ENCODE measurements at regions not wholly inside any gene's neighbourhood (a gene's known extent, or its start where the extent isn't known, plus 50 kb on each side); places are given as distances from the start of the nearest gene placed in this dataset.

DNA sequence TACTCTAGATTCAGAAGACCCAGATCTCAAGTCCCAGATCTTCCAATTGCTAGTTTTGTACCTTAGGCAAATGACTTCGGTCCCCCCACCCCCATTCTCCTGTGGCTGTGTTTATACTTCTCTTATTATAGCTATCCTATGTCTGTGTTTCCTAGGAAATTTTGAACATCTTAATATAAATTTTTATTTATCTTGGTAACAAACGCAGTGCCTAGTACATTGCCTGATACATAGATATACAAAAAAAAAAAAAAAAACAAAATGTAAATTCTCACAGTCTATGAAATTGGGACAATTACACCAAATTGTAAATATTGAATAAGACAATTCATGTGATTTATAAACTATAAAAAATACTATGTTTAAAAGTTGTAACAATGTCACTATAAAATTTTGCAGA, 84.1 kb upstream of the SLC44A3 start:
- DNase-seq (ENCODE audit: low read depth), result no peak
- TF ChIP-seq, protein P1, sequence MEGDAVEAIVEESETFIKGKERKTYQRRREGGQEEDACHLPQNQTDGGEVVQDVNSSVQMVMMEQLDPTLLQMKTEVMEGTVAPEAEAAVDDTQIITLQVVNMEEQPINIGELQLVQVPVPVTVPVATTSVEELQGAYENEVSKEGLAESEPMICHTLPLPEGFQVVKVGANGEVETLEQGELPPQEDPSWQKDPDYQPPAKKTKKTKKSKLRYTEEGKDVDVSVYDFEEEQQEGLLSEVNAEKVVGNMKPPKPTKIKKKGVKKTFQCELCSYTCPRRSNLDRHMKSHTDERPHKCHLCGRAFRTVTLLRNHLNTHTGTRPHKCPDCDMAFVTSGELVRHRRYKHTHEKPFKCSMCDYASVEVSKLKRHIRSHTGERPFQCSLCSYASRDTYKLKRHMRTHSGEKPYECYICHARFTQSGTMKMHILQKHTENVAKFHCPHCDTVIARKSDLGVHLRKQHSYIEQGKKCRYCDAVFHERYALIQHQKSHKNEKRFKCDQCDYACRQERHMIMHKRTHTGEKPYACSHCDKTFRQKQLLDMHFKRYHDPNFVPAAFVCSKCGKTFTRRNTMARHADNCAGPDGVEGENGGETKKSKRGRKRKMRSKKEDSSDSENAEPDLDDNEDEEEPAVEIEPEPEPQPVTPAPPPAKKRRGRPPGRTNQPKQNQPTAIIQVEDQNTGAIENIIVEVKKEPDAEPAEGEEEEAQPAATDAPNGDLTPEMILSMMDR (IDR thresholded peaks at IDR 0.05; ENCODE audit: insufficient read depth, low read length), result no peak
- H3K4me3 ChIP-seq (ENCODE audit: low read depth, low read length), result no peak overlapping the region

DNA sequence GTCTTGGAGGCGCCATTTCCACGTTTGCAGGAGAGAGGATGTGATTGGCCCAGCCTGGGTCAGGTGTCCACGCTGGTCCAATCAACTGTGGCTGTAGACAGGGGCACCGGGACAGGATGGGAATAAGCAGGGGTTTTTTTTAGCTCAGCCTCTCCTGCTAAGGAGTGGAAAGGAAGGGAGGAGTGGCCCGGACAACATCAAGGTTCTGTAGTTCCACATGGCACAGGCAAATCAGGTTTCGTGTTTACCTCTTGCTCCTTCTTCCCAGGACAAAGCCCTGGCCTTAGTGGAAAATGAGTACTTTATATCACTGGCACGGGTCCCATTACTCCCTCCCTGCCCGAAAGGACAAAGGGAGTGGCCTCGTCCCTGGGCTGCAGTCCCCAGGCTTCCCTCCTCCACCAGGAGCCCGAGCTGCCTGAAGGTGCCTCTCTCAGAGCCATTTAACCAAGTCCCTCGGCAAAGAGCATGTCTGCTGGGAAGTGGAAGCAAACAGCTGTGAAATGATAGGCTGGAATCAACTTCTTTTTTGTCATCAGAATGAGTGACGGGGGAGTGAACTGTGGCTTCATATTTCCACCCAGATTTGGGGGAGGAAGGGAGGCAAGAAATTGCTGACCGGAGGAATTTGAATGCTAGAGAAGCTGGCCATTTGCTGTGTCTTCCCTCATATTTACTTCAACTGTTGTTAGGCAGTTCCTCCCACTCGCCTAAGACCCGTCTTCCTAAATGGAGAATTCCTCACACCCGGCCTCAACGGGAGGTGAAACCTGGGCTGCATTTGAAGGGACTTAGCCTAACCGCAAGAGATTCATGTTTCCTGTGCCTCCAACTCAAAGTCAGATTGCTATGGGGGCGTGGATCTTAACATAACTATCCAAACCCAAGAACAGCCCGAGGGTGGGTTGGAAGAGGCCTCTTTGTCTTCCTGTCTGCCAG, 84.9 kb upstream of the SLC44A3 start:
- no peak overlapping the region for H3K4me3 ChIP-seq (ENCODE audit: low read depth, low read length)
- DNase-seq (ENCODE audit: low read depth), result peak; percentile 76
- TF ChIP-seq, protein P1 (IDR thresholded peaks at IDR 0.05; ENCODE audit: insufficient read depth, low read length), result no peak

DNA sequence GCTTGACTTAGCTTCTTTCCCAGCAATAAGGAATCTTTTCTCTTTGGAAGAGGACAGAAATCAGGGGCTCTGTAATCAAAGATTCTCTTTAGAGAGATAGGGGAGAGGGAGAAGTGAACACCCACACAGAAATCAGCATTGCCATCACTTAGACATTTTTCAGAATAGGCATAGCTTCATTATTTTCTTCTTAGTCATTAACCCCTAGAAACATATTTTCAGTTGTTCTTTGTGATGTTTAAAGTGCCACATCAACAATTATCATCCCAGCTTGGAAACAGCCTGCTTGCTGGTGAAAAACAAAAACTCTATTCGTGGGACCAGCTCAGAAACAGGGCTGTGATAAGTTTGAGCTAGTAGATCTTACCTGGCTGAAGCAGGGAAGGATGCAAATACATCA, 88.3 kb upstream of the SLC44A3 start:
- TF ChIP-seq, protein P1 (IDR thresholded peaks at IDR 0.05; ENCODE audit: insufficient read depth, low read length), result no peak
- no peak for DNase-seq (ENCODE audit: low read depth)
- H3K4me3 ChIP-seq (ENCODE audit: low read depth, low read length), result no peak overlapping the region

DNA sequence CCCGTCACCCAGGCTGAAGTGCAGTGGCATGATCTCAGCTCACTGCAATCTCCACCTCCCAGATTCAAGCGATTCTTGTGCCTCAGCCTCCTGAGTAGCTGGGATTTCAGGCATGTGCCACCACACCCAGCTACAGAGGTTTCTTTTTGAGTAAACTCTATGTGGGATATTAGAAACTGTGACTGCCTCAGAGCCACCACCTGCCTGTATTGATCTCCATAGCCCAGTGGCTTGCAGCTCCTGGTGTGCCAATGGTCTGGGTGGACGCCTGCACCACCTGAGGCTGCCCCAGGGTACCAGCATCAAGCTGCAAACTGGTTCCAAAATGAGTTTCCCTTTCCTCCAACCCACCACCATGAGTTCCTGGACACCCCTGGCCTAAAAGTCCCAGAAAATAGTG, 89.7 kb upstream of the SLC44A3 start:
- H3K4me3 ChIP-seq (ENCODE audit: low read depth, low read length), result no peak overlapping the region
- TF ChIP-seq, protein P1 (IDR thresholded peaks at IDR 0.05; ENCODE audit: insufficient read depth, low read length), result no peak
- no peak for DNase-seq (ENCODE audit: low read depth)

DNA sequence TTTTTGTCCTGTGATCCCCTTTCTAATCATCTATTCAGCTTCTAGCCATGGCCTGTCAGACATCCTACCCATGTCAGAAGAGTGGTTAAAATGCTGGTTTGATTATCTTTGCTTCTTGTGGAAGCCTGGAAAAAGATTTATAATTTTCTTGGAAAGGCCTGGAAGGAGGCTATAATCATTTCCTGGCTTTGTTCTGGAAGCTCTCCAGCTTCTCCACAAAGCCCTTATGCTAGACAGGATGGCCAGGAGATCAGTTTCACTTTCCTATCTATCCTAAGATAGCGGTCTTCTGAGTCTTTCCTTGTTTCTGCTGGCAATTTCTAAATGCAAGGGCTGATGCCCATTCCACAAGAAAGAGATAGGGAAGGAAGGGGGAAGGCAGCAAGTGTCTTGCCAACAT, 90.9 kb upstream of the SLC44A3 start:
- TF ChIP-seq, protein P1 (IDR thresholded peaks at IDR 0.05; ENCODE audit: insufficient read depth, low read length), result no peak
- DNase-seq (ENCODE audit: low read depth), result peak; percentile 97
- no peak overlapping the region for H3K4me3 ChIP-seq (ENCODE audit: low read depth, low read length)

DNA sequence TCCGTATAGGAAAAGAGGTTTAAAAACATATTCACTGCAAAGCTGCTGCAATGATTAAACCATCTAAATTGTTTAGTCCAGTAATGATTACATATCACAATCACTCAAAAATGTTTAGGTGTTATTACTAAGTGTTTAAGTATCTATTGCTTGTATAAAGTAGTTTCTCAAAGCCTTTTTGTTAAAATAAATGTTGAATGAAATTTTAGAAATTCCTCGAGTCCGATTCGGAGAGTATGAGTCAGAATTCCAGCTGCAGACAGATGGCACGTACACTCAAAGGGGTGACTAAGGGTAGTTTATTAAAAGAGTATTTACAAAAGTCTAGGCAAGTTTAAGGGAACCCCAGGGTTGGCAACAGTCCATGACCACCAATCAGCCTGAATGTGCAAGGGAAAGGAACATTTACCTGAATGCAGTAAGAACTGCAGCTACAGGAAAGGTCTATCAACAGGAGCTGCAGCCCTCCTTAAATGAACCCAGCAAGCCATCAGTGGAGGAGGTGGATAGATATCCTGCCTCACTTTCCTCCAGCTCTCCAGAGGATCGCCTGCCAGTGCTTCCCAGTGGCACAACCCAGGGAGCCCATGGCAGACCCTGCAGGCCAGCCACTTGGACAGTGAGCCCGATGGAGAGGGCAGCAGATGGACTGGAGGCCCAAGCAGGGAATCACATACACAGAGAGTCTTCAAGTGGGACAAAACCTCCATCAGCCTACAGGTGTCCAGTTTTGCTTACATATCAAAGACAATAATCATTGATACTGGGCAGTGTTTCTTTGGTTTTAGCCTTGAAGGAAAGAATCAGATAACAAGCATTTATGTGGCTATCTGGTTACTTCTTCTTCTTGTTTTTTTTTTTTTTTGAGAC, 92.1 kb upstream of the SLC44A3 start:
- peak; percentile 90 for DNase-seq (ENCODE audit: low read depth)
- TF ChIP-seq, protein P1 (IDR thresholded peaks at IDR 0.05; ENCODE audit: insufficient read depth, low read length), result no peak
- H3K4me3 ChIP-seq (ENCODE audit: low read depth, low read length), result no peak overlapping the region

Data from fibroblast of the aortic adventitia (primary cell).